Activated naive CD4-positive, alpha-beta T cell treated with anti-CD3 and anti-CD28 coated beads, Interleukin-2, amount 50 U/mL, for 16 hours (primary cell): ENCODE measurements at regions not wholly inside any gene's neighbourhood (a gene's known extent, or its start where the extent isn't known, plus 50 kb on each side); places are given as distances from the start of the nearest gene placed in this dataset.
"Not testable (repeated sequence)": the region's sequence is repeated elsewhere in the genome, so short reads cannot be mapped to it uniquely, and the experiment has no call there.

Experiments used
- DNase-seq: peaks from one replicate; pipeline ENCODE4 v3.0.0-alpha.2; 2020

DNA sequence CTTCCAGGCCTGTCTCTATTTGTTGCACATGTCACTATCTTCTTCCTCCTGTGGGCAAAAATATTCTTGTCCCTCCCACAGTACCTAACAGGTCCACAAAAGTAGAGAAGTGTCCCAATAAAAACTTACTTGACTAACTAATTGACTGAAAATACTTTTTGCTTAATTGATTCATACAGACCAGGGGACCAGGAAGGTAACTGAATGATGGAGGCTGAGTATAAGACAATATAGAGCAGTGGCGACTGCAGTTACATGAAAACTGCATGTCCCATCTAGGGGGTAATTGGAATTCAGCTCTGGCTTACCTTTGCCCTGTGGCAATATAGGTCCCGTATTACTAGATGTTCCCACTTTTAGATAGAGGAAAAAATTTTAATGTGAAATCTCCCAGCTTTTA is 112.9 kb upstream of the CREB1 start:
- DNase-seq = no peak

DNA sequence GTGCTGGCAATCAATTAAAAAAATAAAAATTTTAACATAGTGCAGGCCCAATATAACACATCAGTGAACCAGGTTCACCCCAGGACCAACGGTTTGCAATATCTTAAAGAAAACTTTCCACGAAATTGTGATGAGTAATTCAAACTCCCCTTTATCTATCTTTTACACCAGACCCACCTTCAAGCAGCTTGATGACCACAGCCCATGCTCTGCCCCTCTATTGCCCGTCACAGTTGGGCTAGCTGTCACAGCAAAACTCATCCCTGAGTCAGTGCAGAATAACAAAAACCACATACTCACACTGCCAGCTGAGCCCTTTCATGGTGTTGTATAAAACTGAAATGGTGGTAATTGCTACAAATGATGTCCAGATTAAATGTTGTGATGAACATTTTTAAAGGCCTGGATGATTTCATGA is 112.5 kb upstream of the CREB1 start:
- no peak for DNase-seq

DNA sequence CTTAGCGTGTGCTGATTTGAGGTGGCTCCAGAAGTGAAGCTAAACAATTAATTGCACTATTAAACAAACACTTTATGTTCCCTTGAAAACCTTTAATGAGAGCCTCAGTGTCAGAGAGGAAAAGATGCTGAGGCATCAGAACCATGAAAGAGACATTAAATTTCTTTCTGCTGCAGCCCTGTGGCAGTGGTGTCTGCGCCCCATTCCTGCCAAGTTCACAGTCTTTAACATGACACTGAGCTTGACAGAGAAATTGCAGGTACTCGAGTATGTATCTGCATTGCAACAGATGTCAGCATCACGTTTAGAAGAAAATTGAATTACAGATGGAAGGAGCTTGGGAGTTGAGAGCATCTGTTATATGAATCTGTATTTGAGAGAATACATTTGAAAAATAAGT is 111.3 kb upstream of the CREB1 start:
- no peak for DNase-seq

DNA sequence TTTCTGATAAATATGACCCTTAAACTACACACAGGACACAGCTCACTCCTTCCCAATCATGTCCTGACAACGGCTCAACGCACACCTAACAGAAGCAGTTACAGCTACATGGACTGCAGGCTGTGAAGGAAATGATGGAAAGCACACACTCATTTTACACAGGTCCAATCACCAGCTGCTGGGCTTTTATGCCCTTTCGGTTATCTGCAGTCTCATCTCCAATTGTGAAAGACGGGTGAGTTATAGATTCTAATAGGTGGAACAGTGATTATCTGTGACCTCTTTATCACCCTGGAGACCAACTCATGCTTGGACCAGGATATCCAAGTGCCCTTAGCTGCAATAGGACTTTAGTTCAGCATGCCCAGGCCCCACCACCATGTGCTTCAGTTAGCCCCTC is 110.4 kb upstream of the CREB1 start:
- DNase-seq = no peak

DNA sequence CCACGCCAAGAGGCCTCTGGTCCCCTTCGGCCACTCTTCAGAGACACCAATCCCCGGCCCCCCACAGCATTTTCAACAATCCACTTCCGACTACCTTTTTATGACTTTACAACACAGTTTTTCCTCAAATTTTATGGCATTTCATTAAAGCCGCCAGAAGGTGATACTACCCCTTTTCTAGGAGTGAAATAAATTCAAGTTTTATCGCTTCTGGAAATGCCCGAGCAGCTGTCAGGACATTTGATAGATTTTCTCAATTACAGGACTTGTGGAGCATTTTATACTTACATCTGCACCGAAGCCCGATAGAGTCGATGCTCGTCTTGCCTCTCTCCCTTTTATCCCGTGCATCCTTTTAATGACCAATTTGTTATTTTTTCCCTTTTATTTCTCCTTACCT is 108.1 kb upstream of the CREB1 start:
- no peak for DNase-seq

DNA sequence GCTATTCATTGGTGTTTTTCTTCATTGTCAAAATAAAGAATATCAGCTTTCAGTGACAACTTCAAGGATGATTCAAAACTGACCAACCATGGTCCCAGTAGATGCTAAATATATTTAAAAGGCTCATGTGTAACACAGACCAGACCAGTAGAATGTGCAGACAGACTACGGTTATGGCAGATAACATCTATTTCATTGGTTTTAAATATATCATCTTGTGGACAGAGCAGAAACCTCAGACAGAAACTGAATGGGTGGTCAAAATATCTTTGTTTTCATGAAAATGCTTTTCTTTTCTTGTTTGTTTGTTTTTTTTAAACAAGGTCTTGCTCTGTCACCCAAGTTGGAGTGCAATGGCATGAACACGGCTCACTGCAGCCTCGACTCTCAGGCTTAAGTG is 107.4 kb upstream of the CREB1 start:
- no peak for DNase-seq

DNA sequence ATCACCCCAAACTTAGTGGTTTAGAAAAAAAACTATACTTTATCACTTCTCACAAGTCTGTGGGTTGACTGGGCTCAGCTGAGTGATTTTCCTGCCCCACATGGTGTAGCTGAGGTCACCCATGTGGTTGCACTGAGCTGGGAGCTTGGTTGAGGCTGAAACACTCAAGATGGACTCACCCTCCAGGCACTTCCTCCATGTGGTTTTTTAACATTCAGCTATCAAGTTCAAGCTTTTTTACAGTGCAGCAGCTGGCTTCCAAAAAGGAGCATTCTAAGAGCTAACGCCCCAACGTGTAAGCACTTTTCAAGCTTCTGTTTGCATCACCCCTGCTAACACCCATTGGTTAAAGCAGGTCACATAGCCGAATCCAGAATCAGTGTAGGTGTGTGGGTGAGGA is 105.9 kb upstream of the CREB1 start:
- no peak for DNase-seq

DNA sequence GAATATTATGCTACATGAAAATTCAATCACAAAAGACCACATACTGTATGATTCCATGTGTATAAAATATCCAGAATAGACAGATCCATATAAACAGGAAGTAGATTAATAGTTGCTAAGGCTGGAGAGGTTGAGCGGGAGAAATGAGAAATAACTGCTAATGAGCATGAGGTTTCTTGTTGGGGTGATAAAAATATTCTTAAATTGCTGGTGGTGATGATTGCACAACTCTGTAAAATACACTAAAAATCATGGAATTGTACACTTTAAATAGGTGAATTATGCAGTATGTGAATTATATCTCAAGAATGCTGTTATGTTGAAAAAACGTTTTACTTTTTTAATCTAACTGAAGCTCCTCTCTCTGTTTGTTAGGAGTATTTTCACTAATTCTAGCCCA is 101.8 kb upstream of the CREB1 start:
- no peak for DNase-seq

DNA sequence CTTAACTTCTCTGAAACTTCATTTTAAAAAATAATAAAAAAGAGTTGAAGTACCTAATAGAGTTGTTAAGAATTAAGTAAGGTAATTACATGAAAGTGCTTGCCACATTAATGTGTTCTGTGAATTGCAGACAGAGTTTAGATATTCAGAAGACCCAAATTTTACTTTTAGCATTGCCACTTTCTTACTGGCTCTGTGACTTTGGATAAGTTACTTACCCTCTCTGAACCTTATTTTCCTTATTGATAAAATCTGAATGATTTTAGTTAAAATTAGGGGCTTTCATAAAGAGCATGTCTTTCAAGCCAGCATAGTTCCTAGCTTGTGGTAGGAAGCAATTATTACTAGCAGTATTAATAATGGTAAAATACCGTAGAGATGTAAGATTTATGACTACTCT is 101.2 kb upstream of the CREB1 start:
- no peak for DNase-seq

DNA sequence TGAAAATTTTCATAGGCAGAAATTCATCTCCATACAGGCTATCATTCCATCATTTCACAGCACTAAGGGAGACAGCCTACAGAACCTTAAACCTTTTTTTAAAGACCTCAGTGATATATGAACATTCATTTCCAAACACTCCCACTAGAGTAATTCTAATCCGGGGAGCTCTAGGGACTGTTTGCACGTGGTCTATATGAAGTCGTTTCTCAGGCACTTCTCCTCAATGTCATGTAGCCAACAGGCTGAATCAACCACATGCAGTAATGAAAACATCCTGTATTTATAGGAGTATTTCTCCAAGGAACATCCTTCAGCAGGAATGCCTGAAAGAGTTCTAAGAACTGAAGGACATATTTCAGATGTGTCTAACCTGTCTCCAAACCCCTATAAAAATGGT is 97.3 kb upstream of the CREB1 start:
- no peak for DNase-seq

DNA sequence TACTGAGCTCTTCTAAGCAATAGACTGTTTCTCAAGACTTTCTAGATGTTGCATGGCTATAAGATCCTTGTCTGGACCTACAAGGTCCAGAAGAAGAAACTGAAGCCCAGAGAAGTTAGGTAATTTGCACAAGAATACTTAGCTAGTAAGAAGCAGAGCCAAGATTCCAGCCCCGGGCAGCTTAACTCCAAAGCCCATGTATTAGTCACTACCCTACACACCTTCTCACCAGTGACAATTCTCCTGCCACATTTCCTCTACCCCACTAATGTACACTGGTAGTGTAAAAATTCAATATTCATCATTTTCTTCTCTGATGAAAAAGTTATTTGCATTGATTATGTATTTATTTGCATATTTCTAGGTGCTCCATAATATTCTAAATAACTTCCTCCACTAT is 95.5 kb upstream of the CREB1 start:
- DNase-seq = no peak

DNA sequence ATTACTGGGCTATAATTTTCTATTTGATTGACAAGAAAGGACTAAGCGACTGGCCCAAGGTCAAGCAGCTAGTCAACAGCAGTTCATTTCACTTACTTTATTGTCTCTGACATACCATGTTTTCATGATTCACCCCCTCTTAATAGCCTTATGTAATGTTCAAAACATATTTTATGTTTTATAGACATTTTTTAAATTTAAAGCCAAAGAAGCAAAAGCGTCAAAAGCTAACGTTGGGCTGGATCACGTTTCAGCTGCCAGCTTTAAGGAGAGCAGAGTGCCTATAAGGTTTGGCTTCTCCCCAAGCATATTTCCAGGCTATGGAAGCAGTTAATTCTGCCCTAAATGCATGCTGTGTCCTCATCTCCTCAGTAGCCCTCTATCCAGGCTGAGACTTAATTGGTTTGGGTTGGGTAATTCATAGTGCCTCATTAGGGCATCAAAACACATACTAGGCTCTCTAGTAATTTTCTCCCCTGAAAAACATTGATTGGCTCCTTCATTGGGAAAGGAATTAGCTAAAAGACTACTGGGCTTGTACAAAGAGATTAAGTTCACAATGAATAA is 94.8 kb upstream of the CREB1 start:
- no peak for DNase-seq

DNA sequence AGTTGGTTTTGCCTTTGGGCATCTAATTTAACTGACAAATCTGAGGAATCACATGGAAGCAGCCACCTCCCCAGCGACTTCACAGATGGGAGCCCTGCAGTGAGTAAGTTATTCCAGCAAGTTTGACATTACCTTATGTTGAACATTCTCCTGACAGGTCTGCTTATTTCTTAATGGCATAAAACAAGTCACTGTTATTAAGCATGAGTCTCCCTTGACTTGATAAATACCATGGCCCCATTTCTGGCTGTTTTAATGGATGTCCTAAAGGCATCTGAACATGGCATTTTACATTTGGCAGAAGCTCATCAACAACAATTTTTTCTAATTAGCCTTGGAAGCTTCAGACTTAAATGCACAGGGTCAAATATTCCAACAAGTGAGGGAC is 92.6 kb upstream of the CREB1 start:
- DNase-seq = no peak

DNA sequence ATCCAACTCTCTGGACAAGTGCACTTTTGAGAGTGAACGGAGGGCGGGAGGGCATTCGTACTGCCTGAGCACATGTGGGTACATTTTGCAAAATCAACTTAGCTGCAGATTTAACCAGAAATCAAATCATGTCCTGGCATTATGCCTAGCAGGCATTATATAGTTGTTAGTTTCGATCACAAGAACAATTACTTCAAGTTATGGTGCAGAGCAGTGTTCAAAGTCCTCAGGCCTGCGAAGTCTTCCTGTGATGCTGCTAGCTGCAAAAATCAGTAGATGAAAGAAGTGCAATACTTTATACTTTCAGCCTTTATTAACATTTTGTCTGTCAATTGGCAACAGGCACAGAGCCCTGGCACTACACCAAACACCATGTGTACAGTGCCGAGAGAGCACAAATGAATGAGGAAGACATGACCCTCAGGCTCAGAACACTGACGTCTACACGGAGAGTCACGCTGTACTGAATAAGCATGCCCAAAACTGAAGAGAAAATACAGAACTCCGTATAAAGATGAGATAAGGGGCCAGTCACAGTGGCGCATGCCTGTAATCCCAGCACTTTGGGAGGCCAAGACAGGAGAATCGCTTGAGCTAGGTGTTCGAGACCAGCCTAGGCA is 92.1 kb upstream of the CREB1 start:
- DNase-seq = no peak

DNA sequence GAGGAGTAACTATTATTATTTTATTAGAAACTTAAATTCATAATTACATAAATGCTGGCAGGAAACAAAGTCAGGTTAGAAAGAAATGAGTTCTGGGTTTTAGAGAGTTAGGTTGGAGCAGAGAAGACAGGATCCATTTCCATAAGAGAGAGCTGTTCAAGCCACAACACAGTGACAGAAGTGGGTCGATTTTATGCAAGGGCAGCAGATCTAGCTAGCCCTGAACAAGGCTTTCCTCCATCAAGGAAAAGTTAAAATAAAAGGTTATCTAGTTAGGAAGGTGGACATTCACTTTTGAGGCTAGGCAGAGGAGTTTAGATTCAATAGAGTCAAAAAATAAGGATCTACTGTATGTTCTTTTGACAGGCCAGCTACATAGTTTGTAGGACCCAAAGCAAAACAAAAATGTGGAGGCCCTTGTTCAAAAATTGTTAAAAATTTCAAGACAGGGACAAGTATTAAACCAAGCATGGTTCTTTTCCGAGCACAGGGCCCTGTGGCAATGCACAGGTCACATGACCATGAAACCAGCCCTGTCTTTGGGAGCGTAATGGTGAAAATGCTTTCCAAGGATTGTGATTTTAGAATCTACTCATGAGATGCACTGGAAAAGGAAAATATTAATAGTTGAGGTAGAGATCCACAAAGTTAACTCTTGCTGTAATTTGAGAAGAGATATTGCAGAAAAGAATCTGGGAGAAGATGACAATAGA is 91.2 kb upstream of the CREB1 start:
- DNase-seq = no peak

DNA sequence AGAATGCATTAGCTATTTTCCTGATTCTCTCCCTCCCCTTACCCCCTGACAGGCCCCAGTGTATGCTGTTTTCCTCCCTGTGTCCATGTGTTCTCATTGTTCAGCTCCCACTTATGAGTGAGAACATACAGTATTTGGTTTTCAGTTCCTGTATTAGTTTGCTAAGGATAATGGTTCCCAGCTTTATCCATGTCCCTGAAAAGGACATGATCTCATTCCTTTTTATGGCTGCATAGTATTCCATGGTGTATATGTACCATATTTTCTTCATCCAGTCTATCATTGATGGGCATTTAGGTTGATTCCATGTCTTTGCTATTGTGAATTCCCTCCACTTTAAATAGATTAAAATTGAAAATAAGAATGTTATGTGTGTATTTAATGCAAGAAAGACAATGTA is 89.9 kb upstream of the CREB1 start:
- DNase-seq = not testable (repeated sequence)

DNA sequence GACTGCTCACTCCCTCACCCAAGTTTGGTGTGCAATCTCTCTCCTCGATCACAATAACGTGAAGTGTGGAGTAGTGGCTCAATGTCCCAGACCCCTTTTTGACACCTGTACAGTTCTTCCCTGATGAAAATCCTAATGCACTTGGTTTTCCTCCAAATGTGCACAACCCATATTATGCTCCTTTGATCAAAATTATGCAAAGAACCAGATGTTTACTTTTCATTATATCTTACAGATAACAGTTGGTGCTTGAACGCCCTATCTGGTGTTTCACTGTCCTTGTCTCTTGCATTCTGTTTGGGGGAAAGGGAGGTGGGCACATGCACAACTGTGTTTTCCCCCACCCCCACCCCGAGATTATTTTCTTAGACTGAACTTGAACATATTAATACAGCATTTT is 85.0 kb upstream of the CREB1 start:
- DNase-seq = no peak

DNA sequence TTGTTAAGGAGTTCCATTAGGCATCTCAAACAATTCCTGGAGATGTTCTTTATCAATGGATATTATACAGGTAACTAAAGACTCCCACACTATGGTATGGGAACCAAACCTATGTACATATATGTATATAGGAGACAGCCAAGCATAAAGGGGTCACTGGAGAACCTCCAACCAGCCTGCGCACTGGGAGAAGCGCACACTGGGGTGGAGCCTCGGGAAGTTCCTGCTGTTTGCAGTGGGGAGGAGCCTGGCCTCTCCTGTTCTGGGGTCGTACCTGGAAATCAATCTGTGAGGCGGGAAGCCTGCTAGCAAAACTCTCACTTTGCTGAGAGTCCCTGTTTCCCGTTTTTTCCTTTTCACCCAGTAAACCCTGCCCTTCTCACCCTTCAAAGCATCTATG is 83.1 kb upstream of the CREB1 start:
- no peak for DNase-seq

DNA sequence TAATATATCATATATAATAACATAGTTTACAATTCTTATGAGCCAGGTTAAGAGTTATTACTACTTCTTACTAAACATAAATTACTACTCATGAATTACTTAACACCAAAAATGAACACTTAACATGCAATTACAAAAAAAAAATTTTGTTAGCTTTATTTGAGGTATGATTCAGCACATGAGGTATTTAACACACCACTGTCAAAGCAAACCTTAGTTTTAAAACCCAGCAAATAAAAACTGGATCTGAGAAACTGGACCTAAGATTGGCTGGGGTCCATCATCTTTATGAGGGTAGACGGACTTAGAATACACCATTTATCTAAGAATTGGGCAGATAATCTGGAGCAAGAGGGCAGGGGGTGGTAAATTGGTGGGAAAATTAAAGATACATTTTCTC is 81.8 kb upstream of the CREB1 start:
- DNase-seq = no peak

DNA sequence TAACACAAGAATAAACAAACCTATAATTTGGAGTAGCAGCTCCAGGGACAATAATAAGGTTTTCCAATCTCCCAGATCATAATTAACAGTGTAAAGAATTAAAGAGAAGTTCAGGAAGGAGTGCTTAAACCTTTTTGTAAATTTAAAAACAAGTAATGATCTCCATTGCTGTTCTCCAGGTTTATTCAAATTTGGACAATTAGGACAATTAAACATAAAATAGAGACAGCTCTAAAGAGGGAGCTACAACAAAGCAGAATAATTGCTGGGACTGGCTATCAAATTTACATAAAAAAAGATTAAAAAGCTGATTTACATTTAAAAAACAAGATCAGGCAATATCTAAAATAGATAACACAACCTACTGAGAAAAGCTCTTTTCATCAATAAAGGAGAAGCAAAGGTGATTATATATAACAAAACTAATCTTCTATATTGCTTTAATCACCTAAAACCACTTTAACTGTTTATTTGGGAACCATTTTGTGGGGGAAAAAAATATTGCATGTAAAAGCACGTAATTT is 80.1 kb upstream of the CREB1 start:
- no peak for DNase-seq

DNA sequence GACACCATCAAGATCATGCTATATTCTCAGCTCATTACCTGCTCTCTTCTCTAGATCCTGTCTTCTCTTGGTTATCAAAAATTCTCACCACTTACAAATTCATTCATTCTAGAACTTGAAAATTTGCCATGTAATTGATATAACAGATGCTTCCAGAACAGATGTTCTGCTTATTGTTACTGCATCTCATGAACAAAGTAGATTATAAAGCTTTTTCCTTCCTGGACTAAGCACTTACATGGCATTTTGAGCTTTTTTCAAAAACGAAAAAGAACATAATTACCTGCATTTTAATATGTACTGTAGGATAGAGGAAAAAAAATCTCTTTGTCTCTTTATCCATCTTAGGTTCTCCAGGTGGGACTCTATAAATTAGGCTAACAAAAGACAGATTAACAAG is 79.6 kb upstream of the CREB1 start:
- no peak for DNase-seq

DNA sequence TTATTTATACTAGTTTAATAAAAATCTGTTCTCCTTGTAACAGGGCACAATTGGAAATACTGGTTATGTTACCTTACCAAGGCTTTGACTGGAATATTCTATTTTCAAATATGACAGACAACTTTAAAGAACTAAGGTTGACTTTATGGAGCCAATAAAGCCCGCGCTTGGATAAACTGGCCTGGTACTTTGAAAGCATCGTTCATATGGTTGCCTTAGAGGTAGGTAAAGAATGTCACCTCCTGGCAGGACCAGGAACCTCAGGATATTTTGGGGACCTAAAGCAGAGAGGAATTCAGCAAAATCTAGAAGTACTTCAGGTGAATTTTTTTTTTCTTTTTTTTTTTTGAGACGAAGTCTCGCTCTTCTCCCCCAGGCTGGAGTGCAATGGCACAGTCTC is 71.2 kb upstream of the CREB1 start:
- DNase-seq = no peak

DNA sequence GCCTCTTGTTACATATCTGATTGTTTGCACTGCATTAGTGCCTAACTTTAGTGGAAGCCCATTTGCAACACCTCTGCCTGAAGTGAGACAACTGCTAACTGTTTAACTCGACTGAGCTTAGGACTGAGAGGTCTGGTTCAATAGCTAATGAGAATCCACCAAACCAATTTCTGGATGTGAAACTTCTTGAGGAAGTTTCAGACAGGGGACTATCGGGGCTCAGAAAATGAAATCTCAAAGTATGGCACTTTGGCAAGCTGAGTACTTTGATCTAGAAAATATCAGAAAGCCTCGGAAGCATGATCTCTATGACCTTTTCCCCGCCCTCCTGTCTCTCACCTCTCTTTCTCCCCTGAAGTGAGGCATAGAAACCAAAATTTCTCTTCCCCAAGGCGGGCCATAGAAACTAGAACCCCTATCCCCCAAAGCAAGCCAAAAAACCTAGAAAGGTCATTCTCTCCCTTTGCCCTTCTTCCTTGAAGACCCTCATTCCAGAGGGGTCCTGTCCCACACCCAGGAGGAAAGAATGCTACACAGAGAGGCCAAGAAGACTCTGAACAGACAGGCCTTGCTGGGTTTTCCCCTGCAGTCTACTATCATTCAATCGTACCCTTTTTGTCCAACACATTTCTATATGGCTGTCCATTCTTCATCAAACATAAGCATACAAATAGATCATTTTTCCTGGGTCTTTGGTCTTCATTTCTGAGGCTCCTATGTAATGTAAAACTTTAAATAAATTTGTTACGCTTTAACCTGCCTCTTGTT is 69.6 kb upstream of the CREB1 start:
- no peak for DNase-seq

DNA sequence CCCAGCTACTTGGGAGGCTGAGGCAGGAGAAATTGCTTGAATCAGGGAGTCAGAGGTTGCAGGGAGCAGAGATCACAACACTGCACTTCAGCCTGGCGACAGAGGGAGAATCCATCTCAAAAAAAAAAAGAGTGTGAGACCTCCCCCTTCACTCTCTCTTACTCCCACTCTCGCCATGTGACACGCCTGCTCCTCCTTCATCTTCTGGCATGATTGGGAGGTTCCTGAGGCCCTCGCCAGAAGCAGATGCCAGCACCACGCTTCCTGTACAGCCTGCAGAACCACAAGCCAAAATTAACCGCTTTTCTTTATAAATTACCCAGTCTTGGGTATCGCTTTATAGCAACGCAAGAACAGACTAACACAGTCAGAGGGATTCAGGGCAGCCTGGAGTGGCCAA is 66.3 kb upstream of the CREB1 start:
- no peak for DNase-seq
